ENCODE measurements at regions not wholly inside any gene's neighbourhood (a gene's known extent, or its start where the extent isn't known, plus 50 kb on each side); places are given as distances from the start of the nearest gene placed in this dataset.

DNA sequence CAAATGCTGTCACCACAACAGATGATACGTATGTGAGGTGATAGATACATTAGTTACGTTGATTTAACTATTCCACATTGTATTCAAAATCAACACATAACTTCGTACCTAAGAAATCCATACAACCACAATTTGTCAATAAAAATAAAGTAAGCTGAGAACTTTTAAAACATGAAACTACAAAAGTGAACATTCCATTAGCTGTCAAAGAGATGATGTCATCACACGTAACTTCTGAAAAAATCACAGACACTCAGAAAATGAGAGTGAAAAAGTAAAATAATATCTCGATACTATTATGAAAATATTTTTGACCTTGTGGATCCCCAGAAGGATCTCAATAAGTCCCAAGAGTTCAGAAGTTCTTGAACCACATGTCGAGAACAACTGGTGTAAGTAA, 161.6 kb upstream of the GALNT13 start (continued):
- TF ChIP-seq, protein P1, sequence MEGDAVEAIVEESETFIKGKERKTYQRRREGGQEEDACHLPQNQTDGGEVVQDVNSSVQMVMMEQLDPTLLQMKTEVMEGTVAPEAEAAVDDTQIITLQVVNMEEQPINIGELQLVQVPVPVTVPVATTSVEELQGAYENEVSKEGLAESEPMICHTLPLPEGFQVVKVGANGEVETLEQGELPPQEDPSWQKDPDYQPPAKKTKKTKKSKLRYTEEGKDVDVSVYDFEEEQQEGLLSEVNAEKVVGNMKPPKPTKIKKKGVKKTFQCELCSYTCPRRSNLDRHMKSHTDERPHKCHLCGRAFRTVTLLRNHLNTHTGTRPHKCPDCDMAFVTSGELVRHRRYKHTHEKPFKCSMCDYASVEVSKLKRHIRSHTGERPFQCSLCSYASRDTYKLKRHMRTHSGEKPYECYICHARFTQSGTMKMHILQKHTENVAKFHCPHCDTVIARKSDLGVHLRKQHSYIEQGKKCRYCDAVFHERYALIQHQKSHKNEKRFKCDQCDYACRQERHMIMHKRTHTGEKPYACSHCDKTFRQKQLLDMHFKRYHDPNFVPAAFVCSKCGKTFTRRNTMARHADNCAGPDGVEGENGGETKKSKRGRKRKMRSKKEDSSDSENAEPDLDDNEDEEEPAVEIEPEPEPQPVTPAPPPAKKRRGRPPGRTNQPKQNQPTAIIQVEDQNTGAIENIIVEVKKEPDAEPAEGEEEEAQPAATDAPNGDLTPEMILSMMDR (IDR thresholded peaks at IDR 0.05; ENCODE audit: control extremely low read depth in 1 of 3, insufficient read depth in 1 of 3, low read depth in 1 of 3, low read length in 3 of 3), result no peak
- TF ChIP-seq CEBPB (IDR thresholded peaks at IDR 0.05; ENCODE audit: low read depth, low read length) (no peak), RXRA (IDR thresholded peaks at IDR 0.05; ENCODE audit: insufficient read depth, low read depth, low read length) (no peak), CREB1 (IDR thresholded peaks at IDR 0.05) (no peak), NRF1 (IDR thresholded peaks at IDR 0.05; ENCODE audit: low read depth, low read length) (no peak)
